ENCODE measurements at regions not wholly inside any gene's neighbourhood (a gene's known extent, or its start where the extent isn't known, plus 50 kb on each side); places are given as distances from the start of the nearest gene placed in this dataset.
"Not testable (repeated sequence)": the region's sequence is repeated elsewhere in the genome, so short reads cannot be mapped to it uniquely, and the experiment has no call there.

DNA sequence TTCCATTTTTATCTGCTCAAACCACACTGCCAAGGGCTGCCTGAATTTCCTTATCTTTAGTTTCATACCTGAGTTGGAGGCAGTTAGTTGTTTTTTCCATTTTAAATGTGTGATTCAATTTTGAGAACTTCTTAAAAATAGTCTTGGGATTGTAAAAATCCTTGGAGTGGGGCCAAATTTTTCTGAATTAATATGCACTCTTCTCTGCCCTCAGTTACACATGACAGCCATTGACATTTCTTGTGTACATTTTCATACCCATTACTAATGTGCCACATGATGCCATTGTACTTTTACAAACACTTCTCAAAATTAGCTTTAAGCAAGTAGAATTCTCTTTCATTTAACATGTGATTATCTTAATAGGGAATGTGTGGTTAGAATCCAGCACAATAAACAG lies 141.7 kb downstream of the C3orf38 start:
- DNase-seq (ENCODE audit: low spot score), result no peak

DNA sequence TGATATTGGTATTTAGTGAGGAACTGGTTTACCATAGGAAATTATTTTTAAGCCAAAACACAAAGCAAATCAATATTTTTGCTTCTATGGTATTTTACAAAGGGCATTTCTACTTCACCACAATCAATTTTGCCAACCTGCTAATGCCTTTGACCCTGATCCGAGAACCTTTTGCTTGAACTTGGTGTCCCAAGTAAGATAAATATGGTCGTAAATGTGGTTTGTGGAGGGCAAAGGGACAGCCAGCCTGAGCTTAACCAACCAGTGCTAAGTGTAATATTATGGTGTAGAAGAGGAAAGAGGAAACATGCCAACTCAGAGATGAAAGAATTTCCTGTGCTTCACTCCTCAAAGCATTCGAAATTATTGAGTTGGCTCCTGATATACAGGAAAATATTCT lies 148.4 kb downstream of the C3orf38 start:
- no peak for DNase-seq (ENCODE audit: low spot score)

GRCh38 chr3:88301273-88301995 lies 151.7 kb downstream of the C3orf38 start:
- DNase-seq (ENCODE audit: low spot score), result no peak

GRCh38 chr3:88301996-88302393 lies 152.2 kb downstream of the C3orf38 start:
- no peak for DNase-seq (ENCODE audit: low spot score)

DNA sequence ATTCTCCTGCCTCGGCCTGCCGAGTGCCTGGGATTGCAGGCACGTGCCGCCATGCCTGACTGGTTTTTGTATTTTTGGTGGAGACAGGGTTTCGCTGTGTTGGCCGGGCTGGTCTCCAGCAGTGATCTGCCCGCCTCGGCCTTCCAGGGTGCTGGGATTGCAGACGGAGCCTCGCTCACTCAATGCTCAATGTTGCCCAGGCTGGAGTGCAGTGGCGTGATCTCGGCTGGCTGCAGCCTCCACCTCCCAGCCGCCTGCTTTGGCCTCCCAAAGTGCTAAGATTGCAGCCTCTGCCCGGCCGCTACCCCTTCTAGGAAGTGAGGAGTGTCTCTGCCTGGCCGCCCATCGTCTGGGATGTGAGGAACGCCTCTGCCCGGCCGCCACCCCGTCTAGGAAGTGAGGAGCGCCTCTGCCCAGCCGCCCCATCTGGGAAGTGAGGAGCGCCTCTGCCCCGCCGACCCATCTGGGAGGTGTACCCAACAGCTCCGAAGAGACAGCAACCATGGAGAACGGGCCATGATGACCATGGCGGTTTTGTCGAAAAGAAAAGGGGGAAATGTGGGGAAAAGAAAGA lies 153.7 kb downstream of the C3orf38 start:
- DNase-seq (ENCODE audit: low spot score), result not testable (repeated sequence)

- DNase-seq (ENCODE audit: low spot score), result no peak
Measured at GRCh38 chr3:88307666-88308065, 157.9 kb downstream of the C3orf38 start.

- DNase-seq (ENCODE audit: low spot score), result no peak
Measured at GRCh38 chr3:88311826-88312225, 162.1 kb downstream of the C3orf38 start.

- DNase-seq (ENCODE audit: low spot score), result no peak
Measured at GRCh38 chr3:88312256-88312655, 162.5 kb downstream of the C3orf38 start.

GRCh38 chr3:88318067-88318466 lies 168.3 kb downstream of the C3orf38 start:
- DNase-seq (ENCODE audit: low spot score), result no peak

- no peak for DNase-seq (ENCODE audit: low spot score)
Measured at GRCh38 chr3:88321363-88322050, 171.7 kb downstream of the C3orf38 start.

- no peak for DNase-seq (ENCODE audit: low spot score)
Measured at GRCh38 chr3:88324788-88325187, 175.0 kb downstream of the C3orf38 start.

DNA sequence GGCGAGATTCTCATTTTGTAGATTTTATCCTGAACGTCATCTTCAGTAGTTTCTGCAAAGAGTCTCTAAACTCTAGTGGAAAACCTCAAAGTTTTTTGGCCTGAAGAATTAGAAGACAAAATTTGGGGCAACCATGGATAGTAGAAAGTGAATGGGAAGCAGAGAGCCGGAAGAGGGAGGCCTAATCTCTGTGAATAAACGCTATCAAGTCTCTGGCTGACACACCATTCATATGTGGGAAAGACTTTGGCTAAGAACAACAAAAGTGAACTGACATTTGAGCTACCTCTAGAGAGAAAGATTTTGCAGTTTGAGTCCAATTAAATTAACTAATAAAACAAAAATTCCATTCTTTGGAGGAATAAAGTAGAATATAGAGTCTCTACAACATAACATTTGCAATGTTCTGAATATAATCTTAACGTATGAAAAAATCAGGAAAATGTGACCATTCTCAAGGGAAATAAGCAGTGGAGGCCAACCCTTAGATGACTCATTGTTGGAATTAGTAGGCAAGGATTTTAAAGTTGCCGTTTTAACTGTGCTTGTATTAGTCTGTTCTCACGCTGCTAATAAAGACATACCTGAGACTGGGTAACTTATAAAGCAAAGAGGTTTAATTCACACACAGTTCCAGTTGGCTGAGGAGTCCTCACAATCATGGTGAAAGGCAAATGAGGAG lies 184.6 kb downstream of the C3orf38 start:
- DNase-seq (ENCODE audit: low spot score), result no peak

DNA sequence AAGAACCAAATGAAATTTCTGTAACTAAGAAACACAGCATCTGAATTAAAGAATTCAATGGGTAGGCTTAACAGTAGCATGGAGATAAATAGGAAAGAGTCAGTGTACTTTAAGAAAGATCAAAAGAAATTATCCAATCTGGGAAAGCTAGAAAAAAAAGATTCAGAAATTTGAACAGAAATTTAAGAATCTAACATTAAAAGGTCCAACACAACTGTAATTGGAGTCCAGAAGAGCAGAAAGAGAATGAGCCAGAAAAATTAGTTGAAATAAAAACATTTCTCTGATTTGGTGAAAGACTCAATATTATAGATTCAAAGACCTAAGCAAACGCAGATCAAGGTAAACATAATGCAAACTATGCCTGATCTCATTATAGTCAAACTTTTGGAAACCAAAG lies 187.1 kb downstream of the C3orf38 start:
- no peak for DNase-seq (ENCODE audit: low spot score)

DNA sequence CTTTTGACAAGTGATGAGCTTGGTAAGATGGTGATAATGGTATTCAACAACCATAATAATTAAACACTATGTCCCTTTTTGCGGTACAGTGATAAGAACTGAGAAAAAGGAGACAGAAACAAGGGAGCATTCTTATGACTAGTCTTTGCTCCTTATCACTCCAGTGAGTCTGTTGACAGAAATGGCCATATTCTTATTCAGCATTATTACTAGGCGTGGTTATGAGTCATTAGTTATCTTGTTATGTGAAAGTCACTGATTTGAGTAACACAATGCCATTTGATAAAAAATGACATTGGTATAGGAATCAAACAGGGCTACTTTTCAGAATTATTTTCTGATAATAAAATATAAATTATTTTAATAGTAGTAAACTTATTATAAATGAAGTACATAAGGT lies 193.5 kb downstream of the C3orf38 start:
- DNase-seq (ENCODE audit: low spot score), result no peak

GRCh38 chr3:88346643-88347042 lies 196.9 kb downstream of the C3orf38 start:
- no peak for DNase-seq (ENCODE audit: low spot score)

DNA sequence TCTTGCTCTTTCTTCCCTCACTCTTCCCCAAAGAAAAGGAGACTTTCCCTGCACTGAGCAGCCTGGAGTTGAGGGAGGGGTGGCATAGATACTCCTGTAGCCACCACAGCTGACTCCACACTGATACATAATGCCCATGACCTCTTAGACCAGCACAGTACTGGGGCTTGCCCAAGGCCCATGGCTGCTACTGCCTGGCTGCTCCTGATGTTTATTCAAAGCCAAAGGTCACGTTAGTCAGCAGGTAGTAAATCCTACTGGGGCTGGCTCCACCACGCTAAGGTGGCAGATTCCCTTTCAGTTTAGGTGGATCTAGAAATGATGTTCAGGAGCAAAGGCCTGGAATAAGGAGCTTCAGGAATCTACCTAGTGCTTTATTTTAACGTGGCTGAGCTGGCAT lies 212.7 kb downstream of the C3orf38 start:
- peak; percentile 10 for DNase-seq (ENCODE audit: low spot score)

DNA sequence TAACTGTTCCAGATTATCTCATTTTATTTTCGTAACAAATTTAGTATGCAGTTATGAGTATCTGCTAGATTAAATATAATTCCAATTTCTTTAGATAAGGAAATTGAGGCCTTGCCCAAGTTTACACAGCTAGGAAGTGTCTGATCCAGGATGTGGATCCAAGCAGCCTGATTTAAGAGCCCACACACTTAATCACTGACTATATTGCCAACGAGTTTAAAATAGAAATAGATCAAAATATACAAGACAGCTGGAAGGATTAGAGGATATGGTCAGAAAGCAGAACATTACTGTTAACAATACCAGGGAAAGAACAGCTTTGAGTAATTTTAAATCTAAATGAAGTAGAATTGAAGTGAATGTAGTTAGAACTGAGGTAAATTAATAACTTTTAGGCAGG lies 215.2 kb downstream of the C3orf38 start:
- no peak for DNase-seq (ENCODE audit: low spot score)

DNA sequence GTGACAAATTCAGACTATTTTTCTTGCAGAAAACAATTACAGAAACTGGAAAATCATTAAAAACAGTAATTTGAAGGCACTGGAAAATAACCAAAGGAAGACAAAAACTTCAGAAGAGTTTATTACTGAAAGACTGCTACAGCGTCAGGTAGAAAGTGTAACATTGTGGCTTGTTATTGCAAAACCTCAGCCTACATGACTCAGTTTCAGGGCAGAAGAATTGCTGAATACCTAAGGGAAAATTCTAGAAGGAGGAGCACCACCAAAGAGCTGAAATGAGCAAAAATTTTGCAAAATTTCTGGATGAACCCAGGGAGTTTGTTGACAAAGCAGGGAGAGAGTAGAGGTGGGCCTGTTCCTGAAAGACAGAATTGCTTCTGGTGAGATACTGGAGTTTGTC lies 219.6 kb downstream of the C3orf38 start:
- DNase-seq (ENCODE audit: low spot score), result no peak

GRCh38 chr3:88369767-88370166 lies 220.0 kb downstream of the C3orf38 start:
- DNase-seq (ENCODE audit: low spot score), result no peak

- no peak for DNase-seq (ENCODE audit: low spot score)
Measured at GRCh38 chr3:88385090-88385489, 235.3 kb downstream of the C3orf38 start.

DNA sequence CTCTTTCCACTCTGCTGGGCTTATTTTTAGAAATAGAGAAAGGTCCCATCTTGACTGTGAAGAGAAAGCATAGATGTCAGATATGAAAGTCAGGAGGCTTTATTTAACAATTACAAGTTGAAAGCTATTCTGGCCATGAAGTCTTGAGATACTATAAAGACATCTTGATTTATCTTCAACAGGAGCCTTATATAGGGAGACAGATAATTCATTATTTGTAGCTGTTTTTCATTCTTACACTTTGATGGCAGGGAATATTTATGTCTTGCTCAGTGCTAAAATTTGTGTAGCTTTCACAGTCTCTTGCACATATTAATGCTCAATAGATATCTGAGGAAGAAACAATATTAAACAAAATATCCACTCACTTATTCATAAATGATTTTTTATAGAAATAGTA lies 248.8 kb downstream of the C3orf38 start:
- DNase-seq (ENCODE audit: low spot score), result no peak

- DNase-seq (ENCODE audit: low spot score), result no peak
Measured at GRCh38 chr3:88403319-88403718, 253.6 kb downstream of the C3orf38 start.

GRCh38 chr3:88408097-88408496 lies 258.3 kb downstream of the C3orf38 start:
- DNase-seq (ENCODE audit: low spot score), result no peak
